Keratinocyte (primary cell): ENCODE measurements at regions not wholly inside any gene's neighbourhood (a gene's known extent, or its start where the extent isn't known, plus 50 kb on each side); places are given as distances from the start of the nearest gene placed in this dataset.

Experiments
- DNase-seq: peaks from one replicate; pipeline ENCODE4 v3.0.0-alpha.2; 2011; ENCODE audit warnings: low read depth, missing footprints, low spot score
- FAIRE-seq: peaks from 2 replicates; lab custom pipeline; 2011; peaks lifted over from hg19 to GRCh38; lab: Jason Lieb, UNC
- H2AFZ ChIP-seq: 2 replicates; pipeline ENCODE4 v1.6.0; 2012; ENCODE audit warnings: low read length, control low read depth, inconsistent platforms; ENCODE audit not compliant: control insufficient read depth
- H3K27ac ChIP-seq: 2 replicates; pipeline ENCODE4 v1.5.1; 2011; ENCODE audit warnings: low read length; ENCODE audit not compliant: control insufficient read depth, insufficient read depth
- H3K27me3 ChIP-seq: 3 replicates; pipeline ENCODE4 v1.6.0; 2011; ENCODE audit warnings: low read length; ENCODE audit not compliant: control insufficient read depth, insufficient read depth; ENCODE audit errors: extremely low read depth
- H3K36me3 ChIP-seq, 2 experiments: 2 replicates in 1 of 2; 3 replicates in 1 of 2; pipeline ENCODE4 v1.5.1; 2011; ENCODE audit warnings: low read length in 2 of 2, mild to moderate bottlenecking in 1 of 2; ENCODE audit not compliant: control insufficient read depth in 2 of 2, insufficient read depth in 2 of 2; ENCODE audit errors: extremely low read depth in 1 of 2
- H3K4me1 ChIP-seq: 3 replicates; pipeline ENCODE4 v1.5.1; 2011; ENCODE audit warnings: low read length; ENCODE audit not compliant: control insufficient read depth, insufficient read depth; ENCODE audit errors: extremely low read depth
- H3K4me2 ChIP-seq: 3 replicates; pipeline ENCODE4 v1.6.0; 2011; ENCODE audit warnings: low read depth, low read length; ENCODE audit not compliant: control insufficient read depth, insufficient read depth; ENCODE audit errors: extremely low read depth
- H3K4me3 ChIP-seq, 3 experiments: fragments of 200-600 bp in 1 of 3; sonication (generic) in 1 of 3; 2 replicates in 2 of 3; 3 replicates in 1 of 3; pipeline ENCODE4 v1.5.1; 2011 to 2016; ENCODE audit warnings: low read length in 3 of 3, mild to moderate bottlenecking in 3 of 3, control low read depth in 2 of 3, inconsistent platforms in 1 of 3, low read depth in 1 of 3, mixed read lengths in 1 of 3, mixed run types in 1 of 3, moderate library complexity in 1 of 3; ENCODE audit not compliant: control insufficient read depth in 2 of 3, insufficient read depth in 2 of 3; ENCODE audit errors: extremely low read depth in 1 of 3
- H3K79me2 ChIP-seq: 2 replicates; pipeline ENCODE4 v1.6.0; 2012; ENCODE audit warnings: low read length; ENCODE audit not compliant: control insufficient read depth, insufficient read depth
- H3K9ac ChIP-seq: 3 replicates; pipeline ENCODE4 v1.6.0; 2011; ENCODE audit warnings: low read length; ENCODE audit not compliant: control insufficient read depth, insufficient read depth; ENCODE audit errors: extremely low read depth
- H3K9me1 ChIP-seq: 3 replicates; pipeline ENCODE4 v1.6.0; 2011; ENCODE audit warnings: low read length; ENCODE audit not compliant: control insufficient read depth, insufficient read depth; ENCODE audit errors: extremely low read depth
- H3K9me3 ChIP-seq: 2 replicates; pipeline ENCODE4 v1.5.1; 2012; ENCODE audit warnings: low read depth, low read length; ENCODE audit not compliant: control insufficient read depth
- H4K20me1 ChIP-seq: 3 replicates; pipeline ENCODE4 v1.6.0; 2011; ENCODE audit warnings: low read length; ENCODE audit not compliant: control insufficient read depth, insufficient read depth; ENCODE audit errors: extremely low read depth
- CTCF ChIP-seq, 3 experiments: IDR thresholded peaks in 1 of 3; conservative IDR thresholded peaks in 1 of 3; optimal IDR thresholded peaks in 1 of 3; 2 replicates in 2 of 3; 3 replicates in 1 of 3; pipeline versions ENCODE3 to v1.5.1; 2011; ENCODE audit warnings: low read length in 3 of 3, mild to moderate bottlenecking in 3 of 3, moderate library complexity in 2 of 3, control low read depth in 1 of 3, inconsistent platforms in 1 of 3; ENCODE audit not compliant: insufficient read depth in 2 of 3; ENCODE audit errors: extremely low read depth in 1 of 3
- EZH2 ChIP-seq: IDR thresholded peaks from one replicate; pipeline ENCODE4 v1.6.1; 2012; ENCODE audit warnings: inconsistent platforms, mild to moderate bottlenecking, low read length, moderate library complexity
- dilution Hi-C: fragments of 300-500 bp; cut with MboI; formaldehyde crosslinking; loops from one replicate; pipeline ENCODE4 v1.7.0; 2020; ENCODE audit warnings: low sequenced_read_pairs; ENCODE audit not compliant: extremely low pct_ligation_motif_present

GRCh38 chr3:164416491-164417222 lies 661.6 kb downstream of the SI start:
- dilution Hi-C loops: no loop called here
- Histone ChIP-seq H3K27ac (no peak overlapping the region), H3K9me1 (no peaks in the 10 kb centered on the region), H3K36me3 (no peaks in the 10 kb centered on the region), H3K79me2 (no peaks in the 10 kb centered on the region), H3K27me3 (no peaks in the 10 kb centered on the region), H3K4me1 (no peaks in the 10 kb centered on the region), H2AFZ (no peak overlapping the region), H3K9me3 (no peaks in the 10 kb centered on the region), H3K4me3 (no peak overlapping the region), H3K4me2 (no peak overlapping the region), H3K9ac (no peak overlapping the region), H4K20me1 (no peaks in the 10 kb centered on the region)
- DNase-seq (no peak), FAIRE-seq (no peak)
- no peak for TF ChIP-seq EZH2
- TF ChIP-seq CTCF (optimal IDR thresholded peaks at IDR 0.05 in 1 of 3, IDR thresholded peaks at IDR 0.05 in 1 of 3, conservative IDR thresholded peaks at IDR 0.05 in 1 of 3; ENCODE audit: extremely low read depth in 1 of 3, insufficient read depth in 2 of 3, low read length in 3 of 3): no peak

- no peak for DNase-seq
Measured at GRCh38 chr3:164408326-164408725, 670.0 kb downstream of the SI start.

More at GRCh38 chr3:164408326-164408725, 670.0 kb downstream of the SI start:
- no peaks in the 10 kb centered on the region for H3K27me3 ChIP-seq
- no peaks in the 10 kb centered on the region for H3K9me1 ChIP-seq
- dilution Hi-C loops: no loop called here
- H3K4me1 ChIP-seq: no peaks in the 10 kb centered on the region
- no peak overlapping the region for H2AFZ ChIP-seq
- H3K4me3 ChIP-seq: no peak overlapping the region
- no peaks in the 10 kb centered on the region for H3K79me2 ChIP-seq
- no peaks in the 10 kb centered on the region for H3K9me3 ChIP-seq
- TF ChIP-seq EZH2: no peak
- TF ChIP-seq CTCF (optimal IDR thresholded peaks at IDR 0.05 in 1 of 3, IDR thresholded peaks at IDR 0.05 in 1 of 3, conservative IDR thresholded peaks at IDR 0.05 in 1 of 3; ENCODE audit: extremely low read depth in 1 of 3, insufficient read depth in 2 of 3, low read length in 3 of 3): no peak
- no peak overlapping the region for H3K4me2 ChIP-seq
- no peaks in the 10 kb centered on the region for H3K36me3 ChIP-seq
- no peak for FAIRE-seq
- no peaks in the 10 kb centered on the region for H4K20me1 ChIP-seq
- H3K9ac ChIP-seq: no peak overlapping the region
- H3K27ac ChIP-seq: no peak overlapping the region
